Fibroblast of lung (primary cell): ENCODE measurements at regions not wholly inside any gene's neighbourhood (a gene's known extent, or its start where the extent isn't known, plus 50 kb on each side); places are given as distances from the start of the nearest gene placed in this dataset.

Experiments
- CTCF ChIP-seq, 2 donors: IDR thresholded peaks in 1 of 2; conservative IDR thresholded peaks in 1 of 2; 1 replicate in 1 of 2; 2 replicates in 1 of 2; pipeline ENCODE4 v1.5.1; 2011 to 2012; ENCODE audit warnings: low read length in 2 of 2, control low read depth in 1 of 2, inconsistent platforms in 1 of 2, low read depth in 1 of 2, mild to moderate bottlenecking in 1 of 2
- EZH2 ChIP-seq: IDR thresholded peaks from 2 replicates; pipeline ENCODE4 v1.5.1; 2012; ENCODE audit warnings: low read length, control low read depth, mild to moderate bottlenecking; ENCODE audit errors: missing control alignments

DNA sequence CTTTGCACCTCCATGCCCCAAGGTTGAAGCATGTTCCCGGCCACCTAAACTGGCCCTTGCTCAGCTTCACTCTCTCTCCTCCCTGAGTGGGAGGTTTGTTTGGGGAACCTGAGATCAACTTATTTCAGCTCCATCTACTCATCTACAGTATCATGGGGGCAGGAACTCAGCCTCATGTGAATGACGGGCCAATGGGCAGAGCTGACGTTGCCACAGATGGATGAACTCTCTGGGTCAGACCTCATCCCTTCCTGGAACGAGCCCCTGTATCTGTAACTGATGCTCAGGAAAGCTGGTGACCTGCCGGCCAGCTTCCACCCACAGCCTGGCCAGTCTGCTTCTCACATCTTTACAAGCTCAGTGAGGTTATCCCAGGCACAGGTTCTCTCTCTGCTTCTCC, 369.6 kb downstream of the IRX2 start:
- TF ChIP-seq CTCF (conservative IDR thresholded peaks at IDR 0.05 in 1 of 2, IDR thresholded peaks at IDR 0.05 in 1 of 2; ENCODE audit: low read depth in 1 of 2, low read length in 2 of 2) (no peak), EZH2 (no peak)
